NCI-H1092 treated with DMSO at 0.1 percent for 48 hours (cell line): ENCODE measurements at regions not wholly inside any gene's neighbourhood (a gene's known extent, or its start where the extent isn't known, plus 50 kb on each side); places are given as distances from the start of the nearest gene placed in this dataset.

Source experiments
- DNase-seq: peaks from one replicate; lab custom pipeline; 2025; lab: John Stamatoyannopoulos, UW

GRCh38 chr14:60349663-60350365 lies 100.8 kb downstream of the PPM1A start:
- peak; percentile 66 for DNase-seq

- no peak for DNase-seq
Observed at GRCh38 chr14:60350366-60350720, 101.3 kb downstream of the PPM1A start.

DNA sequence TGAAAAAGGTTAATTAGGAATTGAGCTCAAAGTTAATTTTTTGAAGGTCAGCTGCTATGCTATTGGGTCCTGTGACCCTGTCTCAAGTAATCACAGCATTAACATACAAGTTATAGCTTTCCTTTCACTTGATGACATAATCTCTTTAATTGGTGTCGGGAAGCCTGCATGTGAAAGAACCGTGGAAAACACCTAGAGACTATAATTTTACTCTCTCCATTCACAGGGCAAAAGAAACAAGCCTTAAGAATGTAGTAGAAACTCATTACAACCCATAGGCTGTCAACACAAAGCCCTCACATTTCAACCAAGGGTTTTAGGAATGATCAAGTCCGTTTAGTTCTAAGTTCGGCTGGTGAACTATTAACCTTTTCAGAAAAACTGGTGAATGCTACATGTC lies 104.4 kb downstream of the PPM1A start:
- DNase-seq: no peak

DNA sequence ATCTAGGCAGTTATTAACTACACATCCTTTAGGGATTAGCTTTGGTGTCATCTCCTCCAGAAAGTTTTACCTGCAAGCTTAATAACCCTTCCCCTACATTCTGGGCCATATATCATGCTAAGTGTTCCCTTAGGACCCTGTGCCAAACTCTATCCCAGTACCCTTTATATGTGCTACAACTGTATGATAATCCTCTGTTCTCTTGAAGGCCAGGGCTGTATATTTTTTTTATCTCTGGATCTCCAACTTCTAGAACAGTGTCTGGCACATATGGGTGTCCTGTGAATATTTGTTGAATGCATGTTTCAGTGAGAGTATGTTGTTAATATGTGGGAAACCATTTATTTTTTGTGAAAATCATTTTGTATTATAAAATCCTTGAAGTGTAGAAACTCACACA lies 106.7 kb downstream of the PPM1A start:
- DNase-seq: no peak

GRCh38 chr14:60356386-60356785 lies 107.4 kb downstream of the PPM1A start:
- no peak for DNase-seq

- peak; percentile 90 for DNase-seq
Observed at GRCh38 chr14:60356906-60357550, 108.0 kb downstream of the PPM1A start.

DNA sequence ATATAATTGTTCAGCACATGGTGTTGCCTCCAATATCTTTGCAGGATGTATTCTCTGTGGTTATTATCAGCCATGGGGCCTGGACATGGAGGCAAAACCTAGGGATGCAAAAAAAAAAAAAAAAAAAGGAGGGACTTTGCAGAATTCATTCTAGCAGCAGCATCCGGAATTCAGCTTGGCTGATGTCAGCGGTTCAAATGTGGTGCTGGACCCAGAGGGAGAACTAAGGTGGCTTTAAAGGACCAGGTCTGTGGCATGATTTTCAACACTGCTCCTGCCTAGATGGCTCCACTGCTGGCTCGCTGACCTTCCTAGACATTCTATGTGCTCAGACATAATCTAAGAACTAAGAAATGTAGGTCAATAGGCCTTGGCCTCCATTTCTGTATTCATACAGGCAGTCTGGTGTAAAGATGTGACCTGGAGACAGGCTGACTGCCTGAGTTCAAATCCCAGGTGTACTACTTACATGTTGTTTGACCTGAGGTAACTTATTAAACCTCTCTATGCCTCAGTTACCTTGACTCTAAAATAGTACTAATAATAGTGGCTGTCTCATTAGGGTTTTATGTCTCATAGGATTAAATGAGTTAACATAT lies 108.6 kb downstream of the PPM1A start:
- DNase-seq: peak; percentile 12

DNA sequence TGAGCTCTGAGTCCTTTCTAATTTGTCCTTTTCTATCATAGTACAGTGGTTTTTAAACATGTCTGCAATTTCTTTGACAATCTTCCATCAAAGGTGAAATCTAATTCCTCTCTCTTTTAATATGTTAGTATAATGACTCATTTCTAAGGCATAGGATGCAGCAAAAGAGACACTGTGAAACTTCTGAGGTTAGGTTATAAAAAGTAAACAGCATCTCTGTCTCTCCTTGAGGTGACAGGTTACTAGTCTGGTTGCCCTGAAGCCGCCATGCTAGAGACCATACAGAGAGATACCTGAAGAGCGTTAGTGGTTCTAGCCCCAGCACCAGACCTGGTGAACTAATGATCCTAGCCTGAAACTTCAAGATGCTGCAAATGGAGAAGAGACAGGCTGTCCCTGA lies 114.3 kb downstream of the PPM1A start:
- DNase-seq: no peak

- no peak for DNase-seq
Observed at GRCh38 chr14:60363687-60364086, 114.7 kb downstream of the PPM1A start.

DNA sequence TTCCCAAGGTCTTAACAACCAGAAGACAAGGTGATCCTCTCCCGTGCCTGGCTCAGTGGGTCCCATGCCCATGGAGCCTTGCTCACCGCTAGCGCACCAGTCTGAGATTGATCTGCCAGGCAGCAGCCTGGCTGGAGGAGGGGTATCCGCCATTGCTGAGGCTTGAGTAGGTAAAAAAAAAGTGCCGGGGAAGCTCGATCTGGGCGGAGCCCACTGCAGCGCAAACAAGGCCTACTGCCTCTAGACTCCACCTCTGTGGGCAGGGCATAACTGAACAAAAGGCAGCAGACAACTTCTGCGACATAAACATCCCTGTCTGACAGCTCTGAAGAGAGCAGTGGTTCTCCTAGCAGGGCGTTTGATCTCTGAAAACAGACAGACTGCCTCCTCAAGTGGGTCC lies 104.0 kb downstream of the C14orf39 start:
- DNase-seq: no peak
